ENCODE measurements at regions not wholly inside any gene's neighbourhood (a gene's known extent, or its start where the extent isn't known, plus 50 kb on each side); places are given as distances from the start of the nearest gene placed in this dataset.

DNA sequence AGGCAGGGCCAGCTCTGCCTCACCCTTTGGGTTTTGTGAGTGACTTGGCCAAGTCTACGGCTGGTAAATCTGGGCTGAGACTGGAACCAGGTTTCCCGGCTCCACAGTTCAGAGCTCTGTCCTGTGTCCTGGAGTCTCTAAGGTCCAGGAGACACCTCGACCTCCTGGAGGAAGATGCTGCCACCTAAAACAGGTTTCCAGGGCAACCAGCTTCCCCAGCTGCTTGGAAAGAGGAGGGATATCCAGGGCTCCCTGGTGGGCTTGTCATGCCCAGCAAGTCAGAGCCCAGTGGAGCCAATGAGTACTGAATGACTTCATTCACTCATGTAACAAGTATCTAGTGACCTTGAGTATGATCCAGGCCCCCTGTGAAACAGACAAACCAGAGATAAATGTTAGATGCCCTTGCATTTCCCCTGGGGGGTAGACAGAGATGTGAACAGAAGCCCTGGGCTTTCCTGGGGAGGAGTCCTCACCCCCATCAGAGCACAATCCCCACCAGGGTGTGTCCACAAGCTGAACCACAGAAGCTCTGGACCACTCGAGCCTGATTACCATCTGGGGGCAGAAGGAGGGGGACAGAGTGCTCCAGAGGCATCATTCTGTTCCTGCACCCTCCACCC lies 181.2 kb upstream of the RAB4A start:
- Histone ChIP-seq H3K9me3 (no peaks in the 10 kb centered on the region), H3K27ac (no peak overlapping the region), H3K4me3 (no peak overlapping the region), H3K27me3 (no peaks in the 10 kb centered on the region), H3K36me3 (no peaks in the 10 kb centered on the region), H3K4me1 (ENCODE audit: insufficient read depth) (no peaks in the 10 kb centered on the region)
- DNase-seq: no peak
- WGBS, 3 donors: 69 to 81% (median 73%) methylated on average over 4 of the region's 4 CpGs
- intact Hi-C loops (cut with DNase I): no loop called here
- TF ChIP-seq EP300 (IDR thresholded peaks at IDR 0.05): no peak
- TF ChIP-seq POLR2A (IDR thresholded peaks at IDR 0.05): no peak
- TF ChIP-seq, protein P1, sequence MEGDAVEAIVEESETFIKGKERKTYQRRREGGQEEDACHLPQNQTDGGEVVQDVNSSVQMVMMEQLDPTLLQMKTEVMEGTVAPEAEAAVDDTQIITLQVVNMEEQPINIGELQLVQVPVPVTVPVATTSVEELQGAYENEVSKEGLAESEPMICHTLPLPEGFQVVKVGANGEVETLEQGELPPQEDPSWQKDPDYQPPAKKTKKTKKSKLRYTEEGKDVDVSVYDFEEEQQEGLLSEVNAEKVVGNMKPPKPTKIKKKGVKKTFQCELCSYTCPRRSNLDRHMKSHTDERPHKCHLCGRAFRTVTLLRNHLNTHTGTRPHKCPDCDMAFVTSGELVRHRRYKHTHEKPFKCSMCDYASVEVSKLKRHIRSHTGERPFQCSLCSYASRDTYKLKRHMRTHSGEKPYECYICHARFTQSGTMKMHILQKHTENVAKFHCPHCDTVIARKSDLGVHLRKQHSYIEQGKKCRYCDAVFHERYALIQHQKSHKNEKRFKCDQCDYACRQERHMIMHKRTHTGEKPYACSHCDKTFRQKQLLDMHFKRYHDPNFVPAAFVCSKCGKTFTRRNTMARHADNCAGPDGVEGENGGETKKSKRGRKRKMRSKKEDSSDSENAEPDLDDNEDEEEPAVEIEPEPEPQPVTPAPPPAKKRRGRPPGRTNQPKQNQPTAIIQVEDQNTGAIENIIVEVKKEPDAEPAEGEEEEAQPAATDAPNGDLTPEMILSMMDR (IDR thresholded peaks at IDR 0.05): no peak

DNA sequence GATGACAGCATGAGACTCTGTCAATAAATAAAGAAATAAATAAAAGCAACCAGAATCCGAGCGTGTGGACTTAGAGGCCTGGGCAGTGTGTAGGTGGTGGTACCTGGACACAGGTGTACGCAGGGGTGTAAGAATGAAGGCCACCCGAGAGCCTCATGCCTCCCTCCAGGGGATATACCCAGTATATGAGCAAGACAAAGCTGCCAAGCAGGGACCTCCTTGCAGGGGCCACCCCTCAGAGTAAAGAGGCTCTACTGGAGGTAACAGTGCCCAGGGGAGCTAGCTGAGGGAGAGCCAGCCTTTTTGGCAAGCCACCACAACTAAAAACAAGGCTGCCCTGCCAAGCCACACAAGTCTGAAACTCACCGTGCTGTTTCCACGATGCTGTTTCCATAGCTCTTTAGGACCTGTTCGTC lies 179.2 kb upstream of the RAB4A start:
- no peak for DNase-seq
- TF ChIP-seq EP300 (IDR thresholded peaks at IDR 0.05) (no peak), POLR2A (IDR thresholded peaks at IDR 0.05) (no peak)
- TF ChIP-seq, protein P1 (IDR thresholded peaks at IDR 0.05): no peak
- Histone ChIP-seq H3K27ac (no peak overlapping the region), H3K4me1 (ENCODE audit: insufficient read depth) (no peaks in the 10 kb centered on the region), H3K36me3 (no peaks in the 10 kb centered on the region), H3K4me3 (no peak overlapping the region), H3K27me3 (no peaks in the 10 kb centered on the region), H3K9me3 (no peaks in the 10 kb centered on the region)
- intact Hi-C loops (cut with DNase I): no loop called here
- WGBS, 3 donors: 85 to 86% (median 86%) methylated on average over 7 of the region's 7 CpGs

- 82 to 88% (median 87%) methylated on average over 8 of the region's 8 CpGs for WGBS, 3 donors
- intact Hi-C loops (cut with DNase I): no loop called here
- Histone ChIP-seq H3K27me3 (no peaks in the 10 kb centered on the region), H3K27ac (no peak overlapping the region), H3K4me1 (ENCODE audit: insufficient read depth) (no peaks in the 10 kb centered on the region), H3K4me3 (no peak overlapping the region), H3K36me3 (no peaks in the 10 kb centered on the region), H3K9me3 (no peaks in the 10 kb centered on the region)
- TF ChIP-seq, protein P1 (IDR thresholded peaks at IDR 0.05): no peak
- TF ChIP-seq EP300 (IDR thresholded peaks at IDR 0.05) (no peak), POLR2A (IDR thresholded peaks at IDR 0.05) (no peak)
- no peak for DNase-seq
Measured at GRCh38 chr1:229092377-229093237, 178.3 kb upstream of the RAB4A start.

DNA sequence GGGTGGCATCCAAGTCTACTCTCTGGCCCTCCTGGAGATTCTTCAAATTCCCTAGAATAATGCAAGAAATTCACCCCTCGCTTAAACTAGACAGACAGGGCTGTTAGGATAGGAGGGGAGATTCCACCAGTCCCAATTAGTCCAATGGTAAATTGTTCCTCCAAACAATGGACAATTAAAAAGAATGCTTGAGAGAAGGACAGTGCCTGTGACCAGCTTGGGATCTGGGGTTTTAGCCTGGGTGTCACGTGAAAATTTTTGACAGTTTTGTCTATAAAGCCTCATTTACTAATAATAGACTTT lies 177.7 kb upstream of the RAB4A start:
- H3K4me1 ChIP-seq (ENCODE audit: insufficient read depth): no peaks in the 10 kb centered on the region
- DNase-seq: no peak
- intact Hi-C loops (cut with DNase I): no loop called here
- TF ChIP-seq EP300 (IDR thresholded peaks at IDR 0.05) (no peak), POLR2A (IDR thresholded peaks at IDR 0.05) (no peak)
- TF ChIP-seq, protein P1 (IDR thresholded peaks at IDR 0.05): no peak
- H3K9me3 ChIP-seq: no peaks in the 10 kb centered on the region
- peak overlapping the region in 1 of 2 donors; percentile 23 for H3K27ac ChIP-seq
- H3K4me3 ChIP-seq: no peak overlapping the region
- 88 to 91% (median 90%) methylated on average over 2 of the region's 2 CpGs for WGBS, 3 donors
- no peaks in the 10 kb centered on the region for H3K27me3 ChIP-seq
- no peaks in the 10 kb centered on the region for H3K36me3 ChIP-seq

All from ovary (tissue), 7 donors.